OCI-LY7 (cell line): ENCODE measurements at regions not wholly inside any gene's neighbourhood (a gene's known extent, or its start where the extent isn't known, plus 50 kb on each side); places are given as distances from the start of the nearest gene placed in this dataset.

Source experiments
- CTCF ChIP-seq: fragments of 200-600 bp; sonication (generic); conservative IDR thresholded peaks from 2 replicates; pipeline ENCODE4 v1.5.1; 2014; ENCODE audit warnings: mild to moderate bottlenecking, antibody characterized with exemption, low read length, moderate library complexity, mixed read lengths
- EZH2phosphoT487 ChIP-seq: fragments of 200-600 bp; sonication (generic); IDR thresholded peaks from 2 replicates; pipeline ENCODE4 v1.6.1; 2018; ENCODE audit warnings: low read depth, borderline replicate concordance, mild to moderate bottlenecking, mixed run types, antibody characterized with exemption, low read length, moderate library complexity, mixed read lengths

- no peak for TF ChIP-seq CTCF
- no peak for TF ChIP-seq EZH2phosphoT487
Measured at GRCh38 chr11:109507836-109508561, 86.0 kb downstream of the C11orf87 start.
